ENCODE measurements at regions not wholly inside any gene's neighbourhood (a gene's known extent, or its start where the extent isn't known, plus 50 kb on each side); places are given as distances from the start of the nearest gene placed in this dataset.

DNA sequence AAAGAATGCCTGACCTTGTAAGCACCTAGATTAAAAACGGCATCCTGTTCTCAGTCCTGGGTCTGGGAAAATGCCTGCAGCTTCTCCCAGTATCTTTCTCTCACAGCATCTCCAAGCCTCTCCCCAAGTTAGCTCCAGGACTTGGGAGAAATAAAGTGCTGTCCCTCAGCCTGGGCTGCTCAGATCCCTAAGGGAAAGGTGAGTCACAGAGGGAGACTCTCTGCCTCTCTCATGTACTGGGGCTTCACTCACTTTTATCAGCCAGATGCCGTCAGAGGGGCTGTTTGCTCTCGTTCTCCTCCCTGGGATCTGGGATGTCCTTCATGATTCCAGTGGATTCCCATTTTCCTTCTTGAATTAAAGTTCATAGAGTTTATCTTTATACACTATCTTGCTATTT is 293.6 kb downstream of the COL12A1 start (continued):
- TF ChIP-seq ZBTB11 (CRISPR knock-in tag; IDR thresholded peaks at IDR 0.05) (no peak), ZNF12 (CRISPR knock-in tag; IDR thresholded peaks at IDR 0.05) (no peak)

DNA sequence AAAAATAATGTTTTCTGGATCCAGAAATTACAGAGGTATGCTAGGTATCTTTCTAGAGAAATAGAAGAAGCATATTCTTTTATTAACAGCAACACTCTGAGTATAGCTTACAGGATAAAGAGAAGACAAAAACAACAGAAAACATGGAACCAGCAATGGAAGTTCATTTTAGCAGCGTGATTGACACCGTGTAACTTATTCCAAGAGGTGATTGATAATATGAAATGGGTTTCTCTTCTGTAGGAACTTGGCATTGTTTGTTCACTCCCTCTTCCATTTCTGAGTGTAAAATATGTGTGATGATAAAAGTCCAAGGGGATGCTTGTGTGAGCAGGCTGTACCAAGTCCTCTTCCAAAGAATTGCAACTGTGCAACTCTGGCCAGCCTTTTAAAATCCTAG is 303.0 kb downstream of the COL12A1 start:
- H3K27me3 ChIP-seq (ENCODE audit: control insufficient read depth in 2 of 2, insufficient read depth in 2 of 2, low read length in 2 of 2), result no peaks in the 10 kb centered on the region
- H3K79me2 ChIP-seq (ENCODE audit: control insufficient read depth, insufficient read depth, low read length), result no peaks in the 10 kb centered on the region
- intact Hi-C loops (cut with micrococcal nuclease) (no loop called here), in situ Hi-C loops (cut with MboI) (no loop called here)
- H3K4me2 ChIP-seq (ENCODE audit: insufficient read depth, low read length), result no peak overlapping the region
- no peak overlapping the region for H3K9ac ChIP-seq (ENCODE audit: insufficient read depth in 1 of 2, low read depth in 2 of 2, low read length in 2 of 2)
- no TSS peak for BruUV-seq (replicated peaks)
- H4K20me1 ChIP-seq (replicated peaks; ENCODE audit: control insufficient read depth, insufficient read depth, low read length), result no peaks in the 10 kb centered on the region
- no peak overlapping the region for H2AFZ ChIP-seq (ENCODE audit: low read depth, low read length)
- ChIA-PET POLR2A (no interaction called here), CTCF (ENCODE audit: low intra/inter-chr PET ratio) (no interaction called here)
- H3K9me1 ChIP-seq (ENCODE audit: control insufficient read depth, insufficient read depth, low read length), result no peaks in the 10 kb centered on the region
- FAIRE-seq (no peak), ATAC-seq (no peak), DNase-seq (ENCODE audit: extremely low read depth in 1 of 4, low spot score in 3 of 4) (no peak)
- no peaks in the 10 kb centered on the region for H3K36me3 ChIP-seq (ENCODE audit: control insufficient read depth, insufficient read depth, low read length)
- H3K9me3 ChIP-seq (replicated peaks; ENCODE audit: control insufficient read depth, insufficient read depth, low read depth, low read length), result 0 out of 2 replicates have a peak, but pooled peaks cover 2% of the 10 kb centered on the region
- no peaks in the 10 kb centered on the region for H3K4me1 ChIP-seq (replicated peaks in 1 of 2; ENCODE audit: control insufficient read depth in 2 of 2, insufficient read depth in 2 of 2, low read length in 2 of 2)
- H3K27ac ChIP-seq (ENCODE audit: extremely low read depth, low read depth, low read length), result no peak overlapping the region
- 0% methylated on average over 2 of the region's 2 CpGs for WGBS (ENCODE audit: insufficient coverage, low coverage, missing lambda C conversion rate)
- H3K4me3 ChIP-seq, result no peak overlapping the region
- TF ChIP-seq HNRNPL (IDR thresholded peaks at IDR 0.05; ENCODE audit: low read depth, low read length) (no peak), FOXP4 (CRISPR knock-in tag; IDR thresholded peaks at IDR 0.05; ENCODE audit: borderline replicate concordance) (no peak), ZNF133 (CRISPR knock-in tag; IDR thresholded peaks at IDR 0.05) (no peak), ZFP30 (CRISPR knock-in tag; IDR thresholded peaks at IDR 0.05; ENCODE audit: borderline replicate concordance) (no peak), ZKSCAN8 (CRISPR knock-in tag; IDR thresholded peaks at IDR 0.05) (no peak), ZNF609 (CRISPR knock-in tag; IDR thresholded peaks at IDR 0.05; ENCODE audit: borderline replicate concordance) (no peak), ZFX (CRISPR knock-in tag; IDR thresholded peaks at IDR 0.05) (no peak), POLR2A (conservative IDR thresholded peaks at IDR 0.05) (no peak), KLF16 (IDR thresholded peaks at IDR 0.05) (no peak), ADNP (tag; IDR thresholded peaks at IDR 0.05) (no peak)

Measured in K562 (cell line).